ENCODE measurements at regions not wholly inside any gene's neighbourhood (a gene's known extent, or its start where the extent isn't known, plus 50 kb on each side); places are given as distances from the start of the nearest gene placed in this dataset.

DNA sequence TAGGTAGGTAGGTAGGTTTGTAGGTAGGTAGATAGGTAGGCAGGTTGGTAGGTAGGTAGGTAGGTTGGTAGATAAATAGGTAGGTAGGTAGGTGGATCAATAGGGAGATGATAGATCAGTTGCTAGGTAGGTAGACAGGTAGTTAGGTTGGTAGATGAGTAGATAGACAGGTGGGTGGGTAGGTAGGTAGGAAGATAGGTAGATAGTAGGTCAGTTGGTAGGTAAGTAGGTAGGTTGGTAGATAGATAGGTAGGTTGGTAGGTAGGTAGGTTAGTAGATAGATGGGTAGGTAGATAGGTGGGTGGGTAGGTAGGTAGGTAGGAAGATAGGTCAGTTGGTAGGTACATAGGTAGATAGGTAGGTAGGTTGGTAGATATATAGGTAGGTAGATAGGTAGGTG lies 72.0 kb upstream of the PDE10A start:
- TF ChIP-seq EP300 (IDR thresholded peaks at IDR 0.05) = no peak
- Histone ChIP-seq H3K27ac (no peak overlapping the region), H3K36me3 (no peaks in the 10 kb centered on the region), H3K27me3 (no peaks in the 10 kb centered on the region), H3K9me3 (no peaks in the 10 kb centered on the region), H3K4me1 (no peaks in the 10 kb centered on the region), H3K4me3 (no peak overlapping the region)
- DNase-seq (no peak), ATAC-seq (ENCODE audit: low FRiP score in 2 of 2) (no peak)

DNA sequence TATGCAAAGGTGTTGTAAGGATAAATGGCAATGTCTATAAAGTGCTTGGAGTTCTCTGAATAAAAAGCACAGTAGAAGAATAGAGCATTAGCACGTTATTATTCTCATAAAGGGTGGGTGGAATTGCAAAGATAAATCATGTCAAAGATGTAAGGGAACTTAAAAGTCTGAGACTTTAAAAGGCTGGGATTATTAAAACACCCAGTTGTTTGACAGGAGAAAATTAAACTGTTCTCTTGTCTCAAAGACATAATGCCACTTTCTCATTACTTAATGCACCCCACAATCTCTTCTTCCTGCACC lies 70.4 kb upstream of the PDE10A start:
- ATAC-seq (ENCODE audit: low FRiP score in 2 of 2) (no peak), DNase-seq (no peak)
- WGBS, 2 donors = 52 to 70% methylated on average over 1 of the region's 1 CpG
- peaks cover 0 to 4% (median 0%) of the 10 kb centered on the region in 4 donors for H3K4me1 ChIP-seq
- H3K9me3 ChIP-seq = no peaks in the 10 kb centered on the region
- H3K4me3 ChIP-seq = no peak overlapping the region
- TF ChIP-seq EP300 (IDR thresholded peaks at IDR 0.05) = no peak
- TF ChIP-seq, protein P1, sequence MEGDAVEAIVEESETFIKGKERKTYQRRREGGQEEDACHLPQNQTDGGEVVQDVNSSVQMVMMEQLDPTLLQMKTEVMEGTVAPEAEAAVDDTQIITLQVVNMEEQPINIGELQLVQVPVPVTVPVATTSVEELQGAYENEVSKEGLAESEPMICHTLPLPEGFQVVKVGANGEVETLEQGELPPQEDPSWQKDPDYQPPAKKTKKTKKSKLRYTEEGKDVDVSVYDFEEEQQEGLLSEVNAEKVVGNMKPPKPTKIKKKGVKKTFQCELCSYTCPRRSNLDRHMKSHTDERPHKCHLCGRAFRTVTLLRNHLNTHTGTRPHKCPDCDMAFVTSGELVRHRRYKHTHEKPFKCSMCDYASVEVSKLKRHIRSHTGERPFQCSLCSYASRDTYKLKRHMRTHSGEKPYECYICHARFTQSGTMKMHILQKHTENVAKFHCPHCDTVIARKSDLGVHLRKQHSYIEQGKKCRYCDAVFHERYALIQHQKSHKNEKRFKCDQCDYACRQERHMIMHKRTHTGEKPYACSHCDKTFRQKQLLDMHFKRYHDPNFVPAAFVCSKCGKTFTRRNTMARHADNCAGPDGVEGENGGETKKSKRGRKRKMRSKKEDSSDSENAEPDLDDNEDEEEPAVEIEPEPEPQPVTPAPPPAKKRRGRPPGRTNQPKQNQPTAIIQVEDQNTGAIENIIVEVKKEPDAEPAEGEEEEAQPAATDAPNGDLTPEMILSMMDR (IDR thresholded peaks at IDR 0.05) = no peak
- no peak for TF ChIP-seq POLR2AphosphoS5 (IDR thresholded peaks at IDR 0.05)
- TF ChIP-seq POLR2A (IDR thresholded peaks at IDR 0.05) = no peak
- no peaks in the 10 kb centered on the region for H3K27me3 ChIP-seq
- no peaks in the 10 kb centered on the region for H3K36me3 ChIP-seq
- no peak overlapping the region for H3K27ac ChIP-seq

DNA sequence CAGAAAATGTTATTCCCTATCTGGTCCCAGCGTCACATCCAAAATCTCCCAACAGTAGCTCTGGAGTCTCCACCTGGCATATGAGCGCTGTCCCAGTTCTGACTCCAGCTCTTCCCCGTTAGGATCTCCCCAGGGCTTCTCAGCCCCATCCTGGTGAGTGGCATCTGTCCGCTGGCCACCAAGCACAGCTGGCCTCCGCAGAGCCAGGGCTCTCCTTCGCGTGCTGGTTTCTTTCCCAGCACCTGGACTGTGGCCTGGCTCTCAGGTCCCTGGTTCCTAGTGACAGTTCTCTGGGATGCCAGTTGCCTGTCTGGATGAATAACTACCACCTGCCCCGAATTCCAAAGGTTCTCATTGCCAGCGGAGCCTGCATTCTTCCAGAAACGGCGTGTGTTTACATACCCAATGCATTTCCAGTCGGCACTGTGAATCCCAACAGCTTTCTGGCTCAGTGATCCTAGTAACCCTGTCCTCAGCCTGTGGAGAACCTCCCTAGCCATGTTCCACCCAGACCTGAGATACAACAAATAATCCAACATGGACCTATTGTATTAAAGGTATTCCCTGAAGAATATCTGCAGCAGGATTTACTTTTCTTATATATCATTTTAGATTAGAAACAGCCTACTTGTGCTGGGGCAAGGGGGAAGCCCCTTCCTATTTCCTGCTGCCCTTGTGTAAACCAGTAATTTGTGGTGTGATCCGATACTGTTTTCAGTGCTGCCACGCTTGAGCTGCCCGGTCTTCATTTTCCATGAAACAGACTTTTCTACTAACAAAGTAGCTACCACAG lies 69.9 kb upstream of the PDE10A start:
- H3K4me3 ChIP-seq = no peak overlapping the region
- DNase-seq = no peak
- H3K9me3 ChIP-seq = no peaks in the 10 kb centered on the region
- ATAC-seq (ENCODE audit: low FRiP score in 2 of 2) = no peak
- H3K36me3 ChIP-seq = no peaks in the 10 kb centered on the region
- H3K27ac ChIP-seq = no peak overlapping the region
- 80 to 82% methylated on average over 13 to 15 of the region's 15 CpGs for WGBS, 2 donors
- H3K27me3 ChIP-seq = no peaks in the 10 kb centered on the region
- peaks cover 0 to 4% (median 0%) of the 10 kb centered on the region in 4 donors for H3K4me1 ChIP-seq
- no peak for TF ChIP-seq EP300 (IDR thresholded peaks at IDR 0.05)
- TF ChIP-seq POLR2AphosphoS5 (IDR thresholded peaks at IDR 0.05) = no peak
- no peak for TF ChIP-seq POLR2A (IDR thresholded peaks at IDR 0.05)
- TF ChIP-seq, protein P1 (IDR thresholded peaks at IDR 0.05) = no peak

GRCh38 chr6:165729307-165729936 lies 66.4 kb upstream of the PDE10A start:
- DNase-seq (no peak), ATAC-seq (ENCODE audit: low FRiP score in 2 of 2) (peak in 1 of 2 donors; percentile 64)
- WGBS, 2 donors = 5% methylated on average over 1 of the region's 1 CpG
- H3K36me3 ChIP-seq = no peaks in the 10 kb centered on the region
- H3K4me3 ChIP-seq = no peak overlapping the region
- no peak overlapping the region for H3K27ac ChIP-seq
- no peaks in the 10 kb centered on the region for H3K9me3 ChIP-seq
- TF ChIP-seq EP300 (IDR thresholded peaks at IDR 0.05) (no peak), POLR2A (IDR thresholded peaks at IDR 0.05) (no peak), POLR2AphosphoS5 (IDR thresholded peaks at IDR 0.05) (no peak)
- TF ChIP-seq, protein P1 (IDR thresholded peaks at IDR 0.05) = peak in 5 of 6 experiments; percentile 56 to 73 (median 64)
- no peaks in the 10 kb centered on the region for H3K27me3 ChIP-seq
- peaks cover 0 to 4% (median 0%) of the 10 kb centered on the region in 4 donors for H3K4me1 ChIP-seq

- no peak for DNase-seq
- WGBS, 2 donors = 82 to 85% methylated on average over 2 of the region's 2 CpGs
- Histone ChIP-seq H3K36me3 (no peaks in the 10 kb centered on the region), H3K27ac (no peak overlapping the region), H3K4me3 (no peak overlapping the region), H3K27me3 (no peaks in the 10 kb centered on the region), H3K4me1 (peaks cover 0 to 4% (median 0%) of the 10 kb centered on the region in 4 donors), H3K9me3 (no peaks in the 10 kb centered on the region)
- ATAC-seq (ENCODE audit: low FRiP score in 2 of 2) = no peak
- TF ChIP-seq POLR2A (IDR thresholded peaks at IDR 0.05) (no peak), EP300 (IDR thresholded peaks at IDR 0.05) (no peak)
Observed at GRCh38 chr6:165728216-165728615, 65.2 kb upstream of the PDE10A start.
